Smooth muscle cell (in vitro differentiated cells): ENCODE measurements at regions not wholly inside any gene's neighbourhood (a gene's known extent, or its start where the extent isn't known, plus 50 kb on each side); places are given as distances from the start of the nearest gene placed in this dataset.

Experiments
- DNase-seq: peaks from one replicate; lab custom pipeline; 2025; ENCODE audit not compliant: unreplicated experiment; lab: John Stamatoyannopoulos, UW
- H2AFZ ChIP-seq: fragments of 200-600 bp; sonication (generic); 2 replicates; pipeline ENCODE4 v1.6.0; 2016; ENCODE audit warnings: antibody characterized with exemption, low read depth, mild to moderate bottlenecking
- H3F3A ChIP-seq: fragments of 200-600 bp; sonication (generic); 2 replicates; pipeline ENCODE4 v1.6.0; 2017; ENCODE audit warnings: antibody characterized with exemption, low read depth
- H3K27ac ChIP-seq: fragments of 200-600 bp; sonication (generic); 2 replicates; pipeline ENCODE4 v1.5.1; 2016; ENCODE audit warnings: low read depth, mild to moderate bottlenecking
- H3K27me3 ChIP-seq: fragments of 200-600 bp; sonication (generic); 2 replicates; pipeline ENCODE4 v1.6.1; 2016; ENCODE audit warnings: low read depth, mild to moderate bottlenecking
- H3K36me3 ChIP-seq: fragments of 200-600 bp; sonication (generic); 2 replicates; pipeline ENCODE4 v1.5.1; 2016; ENCODE audit warnings: low read depth
- H3K4me1 ChIP-seq: fragments of 200-600 bp; sonication (generic); 2 replicates; pipeline ENCODE4 v1.5.1; 2016; ENCODE audit warnings: low read depth
- H3K4me2 ChIP-seq: fragments of 200-600 bp; sonication (generic); 2 replicates; pipeline ENCODE4 v1.6.0; 2016; ENCODE audit warnings: mild to moderate bottlenecking
- H3K4me3 ChIP-seq: fragments of 200-600 bp; sonication (generic); 2 replicates; pipeline ENCODE4 v1.5.1; 2016; ENCODE audit warnings: mild to moderate bottlenecking
- H3K79me2 ChIP-seq: fragments of 200-600 bp; sonication (generic); 2 replicates; pipeline ENCODE4 v1.6.0; 2016; ENCODE audit warnings: low read depth, mild to moderate bottlenecking
- H3K9ac ChIP-seq: fragments of 200-600 bp; sonication (generic); 2 replicates; pipeline ENCODE4 v1.6.0; 2016; ENCODE audit warnings: low read depth
- H3K9me3 ChIP-seq: fragments of 200-600 bp; sonication (generic); replicated peaks from 2 replicates; pipeline ENCODE4 v1.5.1; 2016; ENCODE audit warnings: low read depth
- H4K20me1 ChIP-seq: fragments of 200-600 bp; sonication (generic); 2 replicates; pipeline ENCODE4 v1.6.0; 2016; ENCODE audit warnings: low read depth
- WGBS: methylation state at CpG from one replicate; pipeline ENCODE4 v1.1.7; 2016; ENCODE audit warnings: low lambda C conversion rate; 5-methylcytosine and 5-hydroxymethylcytosine counted together
- TF ChIP-seq, protein P1 (sequence below): fragments of 200-600 bp; sonication (generic); IDR thresholded peaks from 2 replicates; pipeline ENCODE4 v1.5.1; 2017; ENCODE audit warnings: borderline replicate concordance, mild to moderate bottlenecking, antibody characterized with exemption; ENCODE audit not compliant: insufficient read depth, poor library complexity, severe bottlenecking

DNA sequence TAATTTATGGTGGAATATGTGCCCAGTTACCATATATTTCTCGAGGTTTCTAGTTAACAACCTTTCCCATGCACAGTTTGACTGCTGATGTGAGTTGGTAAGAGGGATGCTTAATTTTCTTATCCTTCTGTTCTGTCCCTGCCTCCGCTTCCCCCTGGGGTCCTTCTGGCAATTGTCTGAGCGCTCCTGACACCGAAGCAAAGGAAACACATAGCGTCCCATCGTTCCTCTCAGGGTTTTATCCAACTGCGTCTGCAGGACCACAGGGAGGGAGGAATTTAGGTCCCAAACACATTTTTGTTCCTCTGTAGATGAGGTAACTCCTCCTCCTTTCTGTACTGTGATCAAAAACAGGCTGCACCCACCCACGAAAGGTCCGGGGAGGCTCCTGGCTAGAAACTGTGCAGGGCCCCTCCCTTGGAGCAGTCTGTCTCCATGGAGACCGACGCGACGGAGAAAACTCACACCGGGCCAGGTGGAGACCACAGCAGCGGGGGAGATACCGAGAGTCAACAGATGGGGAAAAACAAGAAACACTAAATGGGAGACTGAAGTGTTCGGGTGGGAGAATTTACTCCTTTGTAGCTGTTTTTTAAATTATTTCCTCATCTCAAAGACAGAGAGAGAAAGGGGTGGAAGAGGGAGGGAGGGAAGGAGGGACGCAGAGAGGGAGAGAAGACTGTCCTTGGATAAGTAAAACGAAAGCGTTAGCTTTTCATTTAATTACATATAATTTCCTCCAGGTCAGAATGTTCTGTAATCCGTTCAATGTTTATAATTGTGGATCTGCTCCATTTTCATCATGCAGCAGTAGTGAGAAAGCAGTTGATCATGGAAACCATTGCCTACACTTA, 191.8 kb upstream of the NBEA start:
- Histone ChIP-seq H3K36me3 (no peaks in the 10 kb centered on the region), H3K27ac (peak overlapping the region; percentile 95), H4K20me1 (no peaks in the 10 kb centered on the region), H3K79me2 (no peaks in the 10 kb centered on the region), H3F3A (peaks cover 7% of the 10 kb centered on the region), H2AFZ (peak overlapping the region; percentile 72), H3K4me2 (peak overlapping the region; percentile 84), H3K27me3 (no peaks in the 10 kb centered on the region), H3K9ac (no peak overlapping the region), H3K9me3 (no peaks in the 10 kb centered on the region), H3K4me3 (peak overlapping the region; percentile 47), H3K4me1 (peaks cover 23% of the 10 kb centered on the region)
- no peak for DNase-seq
- TF ChIP-seq, protein P1, sequence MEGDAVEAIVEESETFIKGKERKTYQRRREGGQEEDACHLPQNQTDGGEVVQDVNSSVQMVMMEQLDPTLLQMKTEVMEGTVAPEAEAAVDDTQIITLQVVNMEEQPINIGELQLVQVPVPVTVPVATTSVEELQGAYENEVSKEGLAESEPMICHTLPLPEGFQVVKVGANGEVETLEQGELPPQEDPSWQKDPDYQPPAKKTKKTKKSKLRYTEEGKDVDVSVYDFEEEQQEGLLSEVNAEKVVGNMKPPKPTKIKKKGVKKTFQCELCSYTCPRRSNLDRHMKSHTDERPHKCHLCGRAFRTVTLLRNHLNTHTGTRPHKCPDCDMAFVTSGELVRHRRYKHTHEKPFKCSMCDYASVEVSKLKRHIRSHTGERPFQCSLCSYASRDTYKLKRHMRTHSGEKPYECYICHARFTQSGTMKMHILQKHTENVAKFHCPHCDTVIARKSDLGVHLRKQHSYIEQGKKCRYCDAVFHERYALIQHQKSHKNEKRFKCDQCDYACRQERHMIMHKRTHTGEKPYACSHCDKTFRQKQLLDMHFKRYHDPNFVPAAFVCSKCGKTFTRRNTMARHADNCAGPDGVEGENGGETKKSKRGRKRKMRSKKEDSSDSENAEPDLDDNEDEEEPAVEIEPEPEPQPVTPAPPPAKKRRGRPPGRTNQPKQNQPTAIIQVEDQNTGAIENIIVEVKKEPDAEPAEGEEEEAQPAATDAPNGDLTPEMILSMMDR: no peak
- WGBS: 36% methylated on average over 21 of the region's 21 CpGs

DNA sequence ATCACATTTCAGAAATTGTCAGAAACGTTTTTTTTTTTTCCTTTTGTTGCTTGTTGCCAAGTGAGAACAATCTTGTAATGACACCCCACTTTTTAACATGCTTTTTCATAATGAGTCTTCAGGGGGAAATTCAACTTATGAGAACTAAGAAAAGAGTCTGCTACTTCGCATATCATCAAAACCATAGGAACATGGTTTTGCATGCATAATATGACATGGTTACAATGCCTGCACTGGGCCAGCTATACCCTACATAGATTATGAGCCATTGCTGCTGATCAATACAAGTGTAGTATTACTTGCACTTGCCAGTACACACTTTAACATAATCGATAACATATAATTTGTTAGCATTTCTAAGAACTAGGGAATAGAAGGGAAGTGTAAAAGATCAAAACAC, 191.0 kb upstream of the NBEA start:
- TF ChIP-seq, protein P1: no peak
- Histone ChIP-seq H3K27me3 (no peaks in the 10 kb centered on the region), H3K4me2 (peak overlapping the region; percentile 84), H4K20me1 (no peaks in the 10 kb centered on the region), H3K79me2 (no peaks in the 10 kb centered on the region), H3K4me3 (no peak overlapping the region), H3K4me1 (peaks cover 23% of the 10 kb centered on the region), H3F3A (peaks cover 7% of the 10 kb centered on the region), H3K9ac (no peak overlapping the region), H3K36me3 (no peaks in the 10 kb centered on the region), H3K27ac (no peak overlapping the region), H3K9me3 (no peaks in the 10 kb centered on the region), H2AFZ (no peak overlapping the region)
- 78% methylated on average over 3 of the region's 3 CpGs for WGBS
- no peak for DNase-seq

DNA sequence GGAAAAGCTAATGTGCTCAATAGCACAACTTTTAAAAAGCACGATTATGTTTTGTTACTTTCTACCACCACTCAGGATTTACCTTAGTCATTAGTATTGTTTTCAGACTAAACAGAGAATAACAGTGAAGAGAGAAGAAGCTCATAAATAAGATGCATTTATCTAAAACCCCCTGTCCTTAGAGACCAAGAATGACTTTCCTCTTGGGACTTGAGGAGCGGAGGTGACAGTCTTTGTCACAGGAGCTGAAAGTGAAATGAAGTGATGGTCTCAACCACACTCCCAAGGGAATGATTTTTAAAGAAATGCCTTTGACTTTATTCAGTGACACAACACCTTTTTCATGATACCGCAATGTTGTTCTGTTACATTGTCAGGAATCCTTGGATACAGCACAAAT, 190.6 kb upstream of the NBEA start:
- Histone ChIP-seq H3F3A (peaks cover 7% of the 10 kb centered on the region), H3K79me2 (no peaks in the 10 kb centered on the region), H3K4me2 (no peak overlapping the region), H3K9me3 (no peaks in the 10 kb centered on the region), H3K4me1 (peaks cover 23% of the 10 kb centered on the region), H3K27ac (no peak overlapping the region), H3K4me3 (no peak overlapping the region), H4K20me1 (no peaks in the 10 kb centered on the region), H3K27me3 (no peaks in the 10 kb centered on the region), H3K9ac (no peak overlapping the region), H2AFZ (no peak overlapping the region), H3K36me3 (no peaks in the 10 kb centered on the region)
- TF ChIP-seq, protein P1: no peak
- no peak for DNase-seq
- 92% methylated on average over 3 of the region's 3 CpGs for WGBS
